ENCODE measurements at regions not wholly inside any gene's neighbourhood (a gene's known extent, or its start where the extent isn't known, plus 50 kb on each side); places are given as distances from the start of the nearest gene placed in this dataset.

- TF ChIP-seq ZGPAT (CRISPR knock-in tag; IDR thresholded peaks at IDR 0.05) (peak; percentile 49; the same call in 1 of the 2 replicates), PLRG1 (conservative IDR thresholded peaks at IDR 0.05) (no peak), FOSL1 (CRISPR knock-in tag; IDR thresholded peaks at IDR 0.05; ENCODE audit: borderline replicate concordance) (peak; percentile 92), STAT6 (CRISPR knock-in tag; IDR thresholded peaks at IDR 0.05; ENCODE audit: borderline replicate concordance) (no peak), PRDM15 (CRISPR knock-in tag; IDR thresholded peaks at IDR 0.05) (no peak), ADNP (CRISPR knock-in tag; IDR thresholded peaks at IDR 0.05) (no peak), CHD4 (IDR thresholded peaks at IDR 0.05; ENCODE audit: borderline replicate concordance, low read length) (no peak), BCLAF1 (IDR thresholded peaks at IDR 0.05) (no peak), KLF9 (CRISPR knock-in tag; IDR thresholded peaks at IDR 0.05; ENCODE audit: low read depth) (no peak), ZBED4 (CRISPR knock-in tag; IDR thresholded peaks at IDR 0.05; ENCODE audit: borderline replicate concordance) (no peak), MAX (IDR thresholded peaks at IDR 0.05) (no peak), DDIT3 (CRISPR knock-in tag; IDR thresholded peaks at IDR 0.05) (no peak), GMEB1 (CRISPR knock-in tag; IDR thresholded peaks at IDR 0.05; ENCODE audit: borderline replicate concordance) (no peak)
These were observed 79.4 kb upstream of the PRR23E start (continued) for GRCh38 chr3:127113571-127113891.
